Cerebellar cortex (tissue), 1 donor: ENCODE measurements at regions not wholly inside any gene's neighbourhood (a gene's known extent, or its start where the extent isn't known, plus 50 kb on each side); places are given as distances from the start of the nearest gene placed in this dataset.

Source experiments
- DNase-seq: peaks from one replicate; pipeline ENCODE4 v3.0.0-alpha.2; 2015; ENCODE audit warnings: low spot score

DNA sequence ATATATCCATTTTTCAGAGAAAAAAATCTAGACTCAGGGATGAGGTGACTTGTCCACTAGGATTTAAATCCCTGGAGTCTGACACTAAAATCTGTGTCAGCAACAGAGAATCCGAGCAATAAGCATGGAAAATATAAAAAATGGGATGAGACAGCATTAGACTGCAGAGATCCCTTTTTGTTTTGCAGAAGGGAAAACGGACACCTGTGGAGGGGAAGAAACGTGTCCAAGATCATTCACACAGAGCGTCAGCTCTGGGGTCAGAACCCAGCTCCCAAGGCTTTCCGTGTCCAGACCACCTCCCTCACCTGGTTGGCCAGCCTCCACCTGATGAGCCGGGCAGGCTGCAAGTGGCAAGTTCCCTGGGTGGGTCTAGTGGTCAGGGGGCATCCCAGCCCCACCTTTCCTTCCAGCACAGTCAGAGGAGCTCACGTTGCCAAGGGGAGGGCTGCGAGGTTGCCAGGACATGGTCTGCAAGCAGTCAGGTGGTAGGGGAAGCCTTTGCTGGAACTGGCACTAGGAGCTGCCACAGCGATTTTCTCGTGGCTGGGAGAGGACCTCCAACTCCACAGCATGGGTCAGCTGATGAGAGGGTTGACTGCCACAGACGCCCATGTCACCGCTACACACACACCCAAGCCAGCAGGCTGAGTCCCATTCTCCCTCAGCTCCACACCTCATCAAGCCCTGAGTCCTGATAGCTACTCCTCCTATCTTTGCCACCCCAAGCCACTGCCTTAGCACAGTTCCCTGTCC, 65.9 kb upstream of the CPLX2 start:
- DNase-seq = peak; percentile 81

DNA sequence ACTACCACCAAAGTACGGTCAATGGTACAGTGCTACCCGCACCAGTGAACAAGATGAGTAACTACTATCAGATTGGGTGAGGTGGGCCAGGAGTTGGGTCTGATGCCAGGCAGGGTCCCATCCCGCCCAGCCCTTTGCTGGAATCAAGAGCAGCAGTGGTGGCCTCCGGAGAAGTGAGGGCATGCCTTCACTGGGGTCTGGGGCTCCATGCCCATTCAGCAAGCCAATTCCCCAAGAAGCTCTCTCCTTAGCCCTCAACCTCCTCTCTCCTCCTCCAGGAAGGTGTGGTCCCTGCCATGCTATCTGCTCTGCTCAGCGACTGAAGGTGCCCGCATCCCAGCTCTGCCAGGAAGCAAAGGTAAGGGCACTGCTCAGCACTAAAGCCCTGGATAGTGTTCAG, 62.7 kb upstream of the CPLX2 start:
- DNase-seq = no peak

DNA sequence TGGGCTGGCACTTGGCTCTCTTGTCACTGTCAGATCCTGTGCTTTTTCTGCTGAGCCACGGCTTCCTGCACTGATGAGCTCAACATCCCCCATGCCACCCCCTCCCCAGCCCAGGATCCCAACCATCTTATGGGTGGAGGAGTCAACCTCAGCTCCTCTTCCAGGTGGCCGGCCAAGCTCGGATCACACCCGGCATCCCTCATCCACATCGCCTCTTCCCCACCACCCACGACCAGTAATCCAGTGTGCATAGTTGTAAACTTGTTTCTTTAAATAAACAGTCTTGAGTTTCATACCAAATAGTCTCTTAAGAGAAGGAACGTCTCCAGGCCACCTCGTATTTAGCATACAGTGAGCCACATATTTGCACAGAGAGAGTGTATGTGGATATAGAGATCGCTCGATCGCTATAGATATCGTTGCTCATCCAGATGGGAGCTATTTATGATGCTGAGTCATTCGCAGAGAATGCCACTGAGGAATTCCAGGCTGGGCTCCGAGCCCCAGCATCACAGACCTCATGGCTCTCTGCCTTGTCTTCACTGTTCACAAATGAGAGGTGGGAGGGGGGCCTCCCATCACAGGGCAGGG, 61.8 kb upstream of the CPLX2 start:
- DNase-seq = peak; percentile 66

- DNase-seq = no peak
Observed at GRCh38 chr5:175810457-175810856, 60.9 kb upstream of the CPLX2 start.

- no peak for DNase-seq
Observed at GRCh38 chr5:175811589-175811988, 59.8 kb upstream of the CPLX2 start.

DNA sequence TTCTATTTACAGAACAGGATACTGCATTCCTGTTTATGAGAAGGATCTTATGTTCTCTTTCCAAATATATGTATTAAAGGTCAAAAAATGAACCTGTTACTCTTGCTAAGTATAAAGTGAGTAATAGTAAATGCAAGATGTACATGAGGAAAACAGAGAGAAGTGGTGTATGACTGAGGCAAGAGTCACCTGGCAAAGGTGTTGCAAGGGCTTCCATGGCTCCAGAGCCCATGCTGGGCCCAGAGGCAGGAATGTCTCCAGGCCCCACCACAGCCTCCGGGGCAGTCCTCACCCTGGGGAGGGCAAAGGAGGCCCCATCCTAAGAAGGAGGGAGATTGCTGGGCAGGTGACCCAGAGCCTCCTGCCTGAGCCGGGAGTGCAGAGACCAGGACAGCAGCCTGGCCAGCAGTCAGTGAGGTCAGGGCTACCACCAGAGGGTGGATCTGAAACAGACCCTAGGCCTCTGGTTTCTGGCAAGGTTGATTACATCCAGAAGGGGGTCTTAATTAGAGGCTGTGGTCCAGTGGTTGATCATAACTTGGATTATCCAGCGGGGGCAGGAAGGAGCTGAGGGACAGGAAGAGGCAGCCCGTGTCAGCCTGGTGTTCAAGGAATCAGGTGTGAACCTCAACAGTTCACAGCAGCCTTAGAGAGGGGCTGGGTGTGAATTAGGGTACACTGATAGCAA, 57.3 kb upstream of the CPLX2 start:
- DNase-seq = no peak

- DNase-seq = peak; percentile 61
Observed at GRCh38 chr5:175814691-175815090, 56.7 kb upstream of the CPLX2 start.

DNA sequence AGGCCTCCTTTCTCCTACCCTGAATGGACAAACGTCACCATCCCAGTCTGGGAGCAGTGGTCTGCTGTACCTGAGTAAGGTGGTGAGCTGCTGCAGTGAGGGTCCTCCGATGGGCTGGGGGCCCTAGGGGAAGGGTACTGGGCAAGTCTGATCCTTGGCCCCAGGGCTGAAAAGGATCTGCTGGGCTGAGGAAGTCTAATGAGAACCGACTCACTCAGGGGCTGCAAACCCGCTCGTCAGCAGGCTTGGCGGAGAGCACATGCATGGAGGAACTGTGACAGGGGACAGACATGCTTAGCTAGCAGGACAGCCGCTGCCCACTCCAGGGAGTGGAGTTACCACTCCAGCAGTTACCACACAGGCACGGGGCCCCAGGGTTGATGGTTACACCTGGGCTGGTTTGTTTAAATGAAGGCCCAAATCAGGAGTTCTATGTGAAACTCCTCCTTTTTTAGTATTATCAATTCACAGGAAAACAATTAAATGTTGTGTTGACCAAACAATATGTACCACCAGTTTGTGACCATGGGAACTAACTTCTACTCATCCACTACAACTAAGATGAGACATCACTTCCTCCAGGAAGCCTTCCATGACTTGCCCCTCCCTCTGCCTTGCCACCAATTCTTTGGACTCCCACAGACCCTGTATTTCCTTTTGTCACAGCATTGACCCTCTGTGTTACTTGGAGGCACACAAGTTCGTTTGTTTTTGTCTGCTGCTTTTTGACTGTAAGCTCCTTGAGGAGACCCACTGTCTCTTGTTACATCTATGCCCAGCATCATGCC, 56.1 kb upstream of the CPLX2 start:
- DNase-seq = no peak

DNA sequence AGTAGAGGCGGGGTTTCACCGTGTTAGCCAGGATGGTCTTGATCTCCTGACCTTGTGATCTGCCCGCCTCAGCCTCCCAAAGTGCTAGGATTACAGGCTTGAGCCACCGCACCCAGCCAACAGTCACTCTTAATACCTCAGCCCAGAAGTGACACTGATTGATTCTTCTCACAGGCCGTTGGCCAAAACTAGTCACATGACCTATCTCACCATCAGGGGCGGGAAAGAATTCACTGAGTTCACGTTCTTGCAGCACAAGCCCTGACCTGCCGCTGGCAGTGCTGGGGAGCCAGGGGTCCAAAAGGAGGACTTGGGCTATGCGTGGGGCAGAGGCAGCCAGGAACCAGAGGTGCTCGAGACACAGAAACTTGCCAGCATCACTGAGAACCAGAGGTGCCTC, 55.0 kb upstream of the CPLX2 start:
- DNase-seq = no peak

DNA sequence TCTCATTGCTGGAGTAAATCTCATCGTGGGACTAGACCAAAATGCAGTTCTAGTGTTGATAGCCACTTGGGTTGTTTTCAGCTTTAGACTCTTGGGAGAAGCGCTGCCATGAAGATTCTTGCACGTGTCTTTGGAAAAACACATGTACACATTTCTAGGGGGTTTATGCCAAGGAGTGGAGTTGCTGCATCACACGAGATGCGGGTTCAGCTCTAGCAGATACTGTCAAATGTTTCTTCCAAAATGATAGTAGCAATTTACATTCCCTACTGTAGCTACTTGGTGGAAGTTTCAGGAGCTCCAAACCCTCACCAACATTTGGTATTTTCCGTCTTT, 52.3 kb upstream of the CPLX2 start:
- DNase-seq = no peak

GRCh38 chr5:175820230-175820629, 51.1 kb upstream of the CPLX2 start:
- DNase-seq = no peak
